Adrenal gland (tissue), 5 donors: ENCODE measurements at regions not wholly inside any gene's neighbourhood (a gene's known extent, or its start where the extent isn't known, plus 50 kb on each side); places are given as distances from the start of the nearest gene placed in this dataset.

Experiments
- CTCF ChIP-seq, 6 experiments: fragments of 450-650 bp in 4 of 6; fragments of 200-600 bp in 2 of 6; sonication (generic) in 1 of 6; IDR thresholded peaks; 1 replicate in 5 of 6; 2 replicates in 1 of 6; pipeline versions ENCODE4 v1.5.1 to v1.8.0; 2016 to 2021; ENCODE audit warnings: antibody characterized with exemption in 6 of 6, mild to moderate bottlenecking in 2 of 6, moderate library complexity in 1 of 6
- POLR2A ChIP-seq, 2 donors: fragments of 450-650 bp; IDR thresholded peaks; one replicate each; pipeline ENCODE4 v1.6.1; 2017; ENCODE audit warnings: antibody characterized with exemption in 2 of 2, mild to moderate bottlenecking in 2 of 2, moderate library complexity in 1 of 2
- donor health status: DM: no; HTN: no; CAD: no.

- TF ChIP-seq CTCF (IDR thresholded peaks at IDR 0.05), result no peak
- no peak for TF ChIP-seq POLR2A (IDR thresholded peaks at IDR 0.05)
Measured at GRCh38 chr16:65522412-65522811, 400.5 kb upstream of the CDH11 start.
